Sigmoid colon (tissue), 6 donors: ENCODE measurements at regions not wholly inside any gene's neighbourhood (a gene's known extent, or its start where the extent isn't known, plus 50 kb on each side); places are given as distances from the start of the nearest gene placed in this dataset.

ENCODE experiments used
- DNase-seq: peaks from one replicate; pipeline ENCODE4 v3.0.0-alpha.2; 2019
- H3K27ac ChIP-seq, 4 donors: fragments of 200-600 bp; sonication (generic); one replicate each; pipeline ENCODE4 v1.5.1; 2016 to 2019; ENCODE audit warnings: mild to moderate bottlenecking in 1 of 4
- H3K27me3 ChIP-seq, 3 donors: fragments of 200-600 bp; sonication (generic); one replicate each; pipeline ENCODE4 v1.5.1; 2019; ENCODE audit warnings: mild to moderate bottlenecking in 1 of 3
- H3K36me3 ChIP-seq, 4 donors: fragments of 200-600 bp; sonication (generic); one replicate each; pipeline ENCODE4 v1.5.1; 2016 to 2019
- H3K4me1 ChIP-seq, 4 donors: fragments of 200-600 bp; sonication (generic); one replicate each; pipeline ENCODE4 v1.5.1; 2017 to 2019
- H3K4me3 ChIP-seq, 4 donors: fragments of 200-600 bp; sonication (generic); one replicate each; pipeline ENCODE4 v1.5.1; 2017 to 2019; ENCODE audit warnings: mild to moderate bottlenecking in 2 of 4, moderate library complexity in 1 of 4
- H3K9me3 ChIP-seq, 4 donors: fragments of 200-600 bp in 3 of 4; sonication (generic) in 3 of 4; one replicate each; pipeline versions ENCODE4 v1.5.1 to v1.6.1; 2013 to 2019
- EP300 ChIP-seq, 4 donors: sonication (generic); formaldehyde crosslinking; IDR thresholded peaks; one replicate each; pipeline ENCODE4 v1.6.1; 2017; ENCODE audit warnings: antibody characterized with exemption in 4 of 4
- POLR2A ChIP-seq, 2 donors: fragments of 450-650 bp; IDR thresholded peaks; one replicate each; pipeline ENCODE4 v1.6.1; 2016; ENCODE audit warnings: antibody characterized with exemption in 2 of 2, mild to moderate bottlenecking in 2 of 2, moderate library complexity in 2 of 2
- POLR2AphosphoS5 ChIP-seq, 4 donors: sonication (generic); formaldehyde crosslinking; IDR thresholded peaks; one replicate each; pipeline ENCODE4 v1.6.1; 2017; ENCODE audit warnings: antibody characterized with exemption in 4 of 4
- WGBS, 2 donors: extraction: QIAGEN DNeasy Blood & Tissue Kit; methylation state at CpG; one replicate each; pipeline ENCODE4 v1.1.7; 2013; 5-methylcytosine and 5-hydroxymethylcytosine counted together
- intact Hi-C: fragments of 100-400 bp; cut with DNase I; formaldehyde crosslinking; loops from one replicate; pipeline ENCODE4 v1.15.1; 2023
- TF ChIP-seq, protein P1 (sequence below), 4 experiments: fragments of 450-650 bp in 3 of 4; fragments of 200-600 bp in 1 of 4; IDR thresholded peaks; one replicate each; pipeline ENCODE4 v1.5.1; 2016 to 2019; ENCODE audit warnings: antibody characterized with exemption in 4 of 4, mild to moderate bottlenecking in 3 of 4, moderate library complexity in 2 of 4
- donor health status: healthy with polysubstance abuse.
- donor health status: healthy.

DNA sequence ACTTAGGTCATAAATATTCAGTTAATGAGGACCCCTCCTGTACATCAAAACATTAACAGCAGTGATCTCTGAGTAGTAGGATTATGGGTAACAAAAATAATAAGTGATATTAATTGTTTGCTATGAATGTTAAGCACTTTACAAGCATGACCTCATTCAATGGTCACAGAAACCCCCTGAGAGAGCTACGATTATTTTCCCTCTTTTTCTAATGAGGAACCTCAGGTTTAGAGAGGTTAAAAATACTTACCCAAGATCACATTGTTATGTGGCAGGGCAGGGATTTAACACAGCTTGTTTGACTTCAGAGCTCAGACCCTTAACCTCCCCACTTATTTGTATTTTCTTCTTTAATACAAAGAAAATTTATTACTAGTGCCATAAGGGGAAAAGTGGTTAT is 228.2 kb downstream of the TBL1XR1 start:
- WGBS, 2 donors: 35 to 75% methylated on average over 1 of the region's 1 CpG
- no peak overlapping the region for H3K4me3 ChIP-seq
- no peaks in the 10 kb centered on the region for H3K27me3 ChIP-seq
- no peak overlapping the region for H3K27ac ChIP-seq
- H3K9me3 ChIP-seq: no peaks in the 10 kb centered on the region
- no peak for TF ChIP-seq POLR2A (IDR thresholded peaks at IDR 0.05)
- TF ChIP-seq POLR2AphosphoS5 (IDR thresholded peaks at IDR 0.05): no peak
- TF ChIP-seq EP300 (IDR thresholded peaks at IDR 0.05): no peak
- TF ChIP-seq, protein P1, sequence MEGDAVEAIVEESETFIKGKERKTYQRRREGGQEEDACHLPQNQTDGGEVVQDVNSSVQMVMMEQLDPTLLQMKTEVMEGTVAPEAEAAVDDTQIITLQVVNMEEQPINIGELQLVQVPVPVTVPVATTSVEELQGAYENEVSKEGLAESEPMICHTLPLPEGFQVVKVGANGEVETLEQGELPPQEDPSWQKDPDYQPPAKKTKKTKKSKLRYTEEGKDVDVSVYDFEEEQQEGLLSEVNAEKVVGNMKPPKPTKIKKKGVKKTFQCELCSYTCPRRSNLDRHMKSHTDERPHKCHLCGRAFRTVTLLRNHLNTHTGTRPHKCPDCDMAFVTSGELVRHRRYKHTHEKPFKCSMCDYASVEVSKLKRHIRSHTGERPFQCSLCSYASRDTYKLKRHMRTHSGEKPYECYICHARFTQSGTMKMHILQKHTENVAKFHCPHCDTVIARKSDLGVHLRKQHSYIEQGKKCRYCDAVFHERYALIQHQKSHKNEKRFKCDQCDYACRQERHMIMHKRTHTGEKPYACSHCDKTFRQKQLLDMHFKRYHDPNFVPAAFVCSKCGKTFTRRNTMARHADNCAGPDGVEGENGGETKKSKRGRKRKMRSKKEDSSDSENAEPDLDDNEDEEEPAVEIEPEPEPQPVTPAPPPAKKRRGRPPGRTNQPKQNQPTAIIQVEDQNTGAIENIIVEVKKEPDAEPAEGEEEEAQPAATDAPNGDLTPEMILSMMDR (IDR thresholded peaks at IDR 0.05): no peak
- intact Hi-C loops: no loop called here
- H3K4me1 ChIP-seq: no peaks in the 10 kb centered on the region
- H3K36me3 ChIP-seq: no peaks in the 10 kb centered on the region
- DNase-seq: no peak

DNA sequence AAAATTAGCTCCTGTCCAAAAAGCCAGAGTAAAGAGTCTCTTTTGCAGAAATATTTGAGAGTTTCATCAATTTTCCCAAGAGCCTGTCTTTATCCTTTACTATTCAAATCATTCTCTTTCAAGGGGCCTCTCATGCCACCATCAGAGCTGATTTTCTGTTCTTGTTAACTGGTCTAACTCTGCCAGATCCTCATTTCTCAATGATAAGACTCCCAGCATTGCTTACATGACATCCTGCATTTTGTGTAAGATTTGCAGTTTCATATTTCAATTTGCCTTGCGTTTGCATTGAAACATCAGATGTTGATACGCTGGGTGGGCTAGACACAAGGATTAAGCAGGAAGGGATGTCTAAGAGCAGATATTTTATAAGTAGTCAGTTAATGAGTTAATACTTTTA is 228.7 kb downstream of the TBL1XR1 start:
- Histone ChIP-seq H3K4me3 (no peak overlapping the region), H3K27me3 (no peaks in the 10 kb centered on the region), H3K27ac (no peak overlapping the region), H3K9me3 (no peaks in the 10 kb centered on the region), H3K36me3 (no peaks in the 10 kb centered on the region), H3K4me1 (no peaks in the 10 kb centered on the region)
- WGBS, 2 donors: 91 to 94% methylated on average over 2 of the region's 2 CpGs
- TF ChIP-seq POLR2A (IDR thresholded peaks at IDR 0.05) (no peak), EP300 (IDR thresholded peaks at IDR 0.05) (no peak), POLR2AphosphoS5 (IDR thresholded peaks at IDR 0.05) (no peak)
- TF ChIP-seq, protein P1 (IDR thresholded peaks at IDR 0.05): no peak
- intact Hi-C loops: no loop called here
- DNase-seq: no peak

DNA sequence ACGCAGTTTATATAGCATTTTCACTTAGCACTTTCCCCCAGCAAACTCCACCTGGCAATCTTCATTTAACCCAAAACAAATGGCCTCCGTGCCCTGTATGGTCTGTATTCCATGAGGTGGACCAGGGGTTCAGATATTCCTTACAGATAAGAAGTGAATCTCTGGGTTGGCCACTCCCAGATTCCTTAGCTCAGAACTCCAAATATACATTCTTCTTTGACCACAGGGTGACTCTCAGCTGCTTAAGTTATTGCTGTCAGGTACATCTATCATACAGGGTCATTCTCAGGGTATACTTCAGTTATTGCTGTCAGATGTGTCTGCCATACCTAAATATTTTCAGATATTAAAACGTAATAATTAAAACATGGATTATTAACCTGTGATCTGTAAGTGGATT is 229.8 kb downstream of the TBL1XR1 start:
- H3K4me1 ChIP-seq: no peaks in the 10 kb centered on the region
- no peak for DNase-seq
- TF ChIP-seq, protein P1 (IDR thresholded peaks at IDR 0.05): no peak
- TF ChIP-seq POLR2A (IDR thresholded peaks at IDR 0.05) (no peak), POLR2AphosphoS5 (IDR thresholded peaks at IDR 0.05) (no peak), EP300 (IDR thresholded peaks at IDR 0.05) (no peak)
- no peaks in the 10 kb centered on the region for H3K27me3 ChIP-seq
- no peaks in the 10 kb centered on the region for H3K36me3 ChIP-seq
- intact Hi-C loops: no loop called here
- no peak overlapping the region for H3K27ac ChIP-seq
- H3K9me3 ChIP-seq: no peaks in the 10 kb centered on the region
- H3K4me3 ChIP-seq: no peak overlapping the region
- 86 to 90% methylated on average over 3 of the region's 3 CpGs for WGBS, 2 donors

DNA sequence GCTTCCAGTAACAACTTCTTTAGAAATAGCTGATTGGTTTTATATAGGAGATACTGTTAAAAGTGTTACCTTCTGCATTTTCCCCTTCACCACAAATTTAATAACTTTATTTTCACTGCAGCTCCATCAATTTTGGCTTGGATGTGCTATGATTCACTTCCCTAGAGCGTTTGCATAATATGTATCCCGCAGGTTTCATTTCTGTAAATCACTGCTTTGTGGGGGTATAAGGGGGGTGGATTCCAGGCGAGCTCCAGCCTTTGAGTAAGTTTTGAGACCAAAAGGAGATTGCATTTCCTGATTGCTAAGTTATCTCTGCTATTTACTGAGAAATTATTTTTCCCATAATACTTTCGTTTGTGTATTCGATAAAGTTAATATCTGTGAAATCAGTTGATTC is 232.6 kb downstream of the TBL1XR1 start:
- no peak for TF ChIP-seq POLR2AphosphoS5 (IDR thresholded peaks at IDR 0.05)
- TF ChIP-seq POLR2A (IDR thresholded peaks at IDR 0.05): no peak
- TF ChIP-seq, protein P1 (IDR thresholded peaks at IDR 0.05): no peak
- no peak for TF ChIP-seq EP300 (IDR thresholded peaks at IDR 0.05)
- WGBS, 2 donors: 88 to 89% methylated on average over 5 of the region's 5 CpGs
- no peak for DNase-seq
- Histone ChIP-seq H3K4me3 (no peak overlapping the region), H3K27me3 (no peaks in the 10 kb centered on the region), H3K4me1 (no peaks in the 10 kb centered on the region), H3K9me3 (no peaks in the 10 kb centered on the region), H3K36me3 (no peaks in the 10 kb centered on the region), H3K27ac (no peak overlapping the region)
- intact Hi-C loops: no loop called here

DNA sequence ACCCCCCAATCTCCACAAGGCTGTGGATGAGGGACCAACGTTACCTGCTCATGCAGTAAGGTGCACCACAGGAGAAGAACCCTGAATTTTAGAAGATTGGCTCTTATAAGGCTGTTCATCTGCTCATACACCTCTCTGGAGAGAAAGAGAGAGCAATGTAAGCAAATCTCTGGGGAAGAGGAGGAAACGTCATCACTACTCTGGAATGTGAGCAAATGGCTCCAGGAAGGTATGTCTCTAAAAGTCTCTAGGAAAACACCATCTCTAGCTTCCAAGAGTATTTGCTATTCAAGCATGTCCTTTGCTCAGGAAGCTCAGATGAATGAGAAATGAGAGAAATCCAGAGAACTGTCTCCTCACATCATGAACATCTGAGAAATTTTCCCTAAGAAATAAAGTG is 235.4 kb downstream of the TBL1XR1 start:
- Histone ChIP-seq H3K36me3 (no peaks in the 10 kb centered on the region), H3K27me3 (no peaks in the 10 kb centered on the region), H3K4me1 (no peaks in the 10 kb centered on the region), H3K4me3 (no peak overlapping the region), H3K27ac (no peak overlapping the region), H3K9me3 (no peaks in the 10 kb centered on the region)
- TF ChIP-seq, protein P1 (IDR thresholded peaks at IDR 0.05): no peak
- TF ChIP-seq POLR2A (IDR thresholded peaks at IDR 0.05) (no peak), POLR2AphosphoS5 (IDR thresholded peaks at IDR 0.05) (no peak), EP300 (IDR thresholded peaks at IDR 0.05) (no peak)
- DNase-seq: no peak
- WGBS, 2 donors: 80 to 81% methylated on average over 2 of the region's 2 CpGs
- intact Hi-C loops: no loop called here
